DND-41 (cell line): ENCODE measurements at regions not wholly inside any gene's neighbourhood (a gene's known extent, or its start where the extent isn't known, plus 50 kb on each side); places are given as distances from the start of the nearest gene placed in this dataset.

Experiments
- EZH2 ChIP-seq: IDR thresholded peaks from 3 replicates; pipeline ENCODE4 v1.6.1; 2012; ENCODE audit warnings: borderline replicate concordance, low read depth, mild to moderate bottlenecking, moderate library complexity, low read length, inconsistent platforms; ENCODE audit not compliant: severe bottlenecking
- TF ChIP-seq, protein P1 (sequence below): IDR thresholded peaks from 2 replicates; pipeline ENCODE4 v1.5.1; 2012; ENCODE audit warnings: borderline replicate concordance, low read length, moderate library complexity, mild to moderate bottlenecking; ENCODE audit not compliant: poor library complexity, severe bottlenecking; ENCODE audit errors: extremely low read depth

GRCh38 chr16:65480281-65481091 is 358.6 kb upstream of the CDH11 start:
- TF ChIP-seq, protein P1, sequence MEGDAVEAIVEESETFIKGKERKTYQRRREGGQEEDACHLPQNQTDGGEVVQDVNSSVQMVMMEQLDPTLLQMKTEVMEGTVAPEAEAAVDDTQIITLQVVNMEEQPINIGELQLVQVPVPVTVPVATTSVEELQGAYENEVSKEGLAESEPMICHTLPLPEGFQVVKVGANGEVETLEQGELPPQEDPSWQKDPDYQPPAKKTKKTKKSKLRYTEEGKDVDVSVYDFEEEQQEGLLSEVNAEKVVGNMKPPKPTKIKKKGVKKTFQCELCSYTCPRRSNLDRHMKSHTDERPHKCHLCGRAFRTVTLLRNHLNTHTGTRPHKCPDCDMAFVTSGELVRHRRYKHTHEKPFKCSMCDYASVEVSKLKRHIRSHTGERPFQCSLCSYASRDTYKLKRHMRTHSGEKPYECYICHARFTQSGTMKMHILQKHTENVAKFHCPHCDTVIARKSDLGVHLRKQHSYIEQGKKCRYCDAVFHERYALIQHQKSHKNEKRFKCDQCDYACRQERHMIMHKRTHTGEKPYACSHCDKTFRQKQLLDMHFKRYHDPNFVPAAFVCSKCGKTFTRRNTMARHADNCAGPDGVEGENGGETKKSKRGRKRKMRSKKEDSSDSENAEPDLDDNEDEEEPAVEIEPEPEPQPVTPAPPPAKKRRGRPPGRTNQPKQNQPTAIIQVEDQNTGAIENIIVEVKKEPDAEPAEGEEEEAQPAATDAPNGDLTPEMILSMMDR: no peak
- TF ChIP-seq EZH2: no peak
